HG03460 (cell line): ENCODE measurements at regions not wholly inside any gene's neighbourhood (a gene's known extent, or its start where the extent isn't known, plus 50 kb on each side); places are given as distances from the start of the nearest gene placed in this dataset.
A peak's percentile ranks its signal among the peaks of the same experiment; 100 is the strongest.

Experiments
- ATAC-seq: cut with Tn5 transposase; IDR thresholded peaks from one replicate; pipeline ENCODE4 v1.9.1; 2021; ENCODE audit not compliant: unreplicated experiment

- ATAC-seq = no peak
Observed at GRCh38 chr6:113271437-113271836, 585.7 kb upstream of the MARCKS start.

GRCh38 chr6:113276601-113277000 lies 580.5 kb upstream of the MARCKS start:
- ATAC-seq = no peak

- no peak for ATAC-seq
Observed at GRCh38 chr6:113277111-113277510, 580.0 kb upstream of the MARCKS start.

GRCh38 chr6:113281014-113281413 lies 576.1 kb upstream of the MARCKS start:
- ATAC-seq = no peak

GRCh38 chr6:113281431-113281830 lies 575.7 kb upstream of the MARCKS start:
- ATAC-seq = no peak

- no peak for ATAC-seq
Observed at GRCh38 chr6:113287396-113287795, 569.7 kb upstream of the MARCKS start.

GRCh38 chr6:113288409-113288808 lies 568.7 kb upstream of the MARCKS start:
- ATAC-seq = no peak

- no peak for ATAC-seq
Observed at GRCh38 chr6:113289166-113289565, 568.0 kb upstream of the MARCKS start.

GRCh38 chr6:113290684-113291083 lies 566.5 kb upstream of the MARCKS start:
- no peak for ATAC-seq

GRCh38 chr6:113291751-113292445 lies 565.2 kb upstream of the MARCKS start:
- ATAC-seq = no peak

GRCh38 chr6:113292646-113293422 lies 564.3 kb upstream of the MARCKS start:
- ATAC-seq = peak; percentile 81

- ATAC-seq = no peak
Observed at GRCh38 chr6:113293423-113293740, 563.8 kb upstream of the MARCKS start.

GRCh38 chr6:113299531-113299930 lies 557.6 kb upstream of the MARCKS start:
- no peak for ATAC-seq

GRCh38 chr6:113301651-113302050 lies 555.5 kb upstream of the MARCKS start:
- no peak for ATAC-seq

GRCh38 chr6:113304116-113304515 lies 553.0 kb upstream of the MARCKS start:
- ATAC-seq = no peak

GRCh38 chr6:113306552-113307145 lies 550.5 kb upstream of the MARCKS start:
- peak; percentile 97 for ATAC-seq

GRCh38 chr6:113308266-113308665 lies 548.9 kb upstream of the MARCKS start:
- no peak for ATAC-seq

GRCh38 chr6:113313841-113314240 lies 543.3 kb upstream of the MARCKS start:
- ATAC-seq = no peak

GRCh38 chr6:113315165-113315564 lies 542.0 kb upstream of the MARCKS start:
- no peak for ATAC-seq

- ATAC-seq = no peak
Observed at GRCh38 chr6:113315879-113316278, 541.3 kb upstream of the MARCKS start.

- no peak for ATAC-seq
Observed at GRCh38 chr6:113317442-113317841, 539.7 kb upstream of the MARCKS start.

- ATAC-seq = no peak
Observed at GRCh38 chr6:113317891-113318574, 539.1 kb upstream of the MARCKS start.
